Fibroblast of lung (primary cell): ENCODE measurements at regions not wholly inside any gene's neighbourhood (a gene's known extent, or its start where the extent isn't known, plus 50 kb on each side); places are given as distances from the start of the nearest gene placed in this dataset.

Experiments used
- DNase-seq, 2 donors: peaks; one replicate each; pipeline versions ENCODE4 v3.0.0 to v3.0.0-alpha.2; 2010; ENCODE audit warnings: low read depth in 2 of 2
- H2AFZ ChIP-seq: 2 replicates; pipeline ENCODE4 v1.5.1; 2012; ENCODE audit warnings: low read length, control low read depth, inconsistent platforms
- H3K27ac ChIP-seq: 2 replicates; pipeline ENCODE4 v1.5.1; 2011; ENCODE audit warnings: low read length, control low read depth; ENCODE audit not compliant: insufficient read depth
- H3K27me3 ChIP-seq: 2 replicates; pipeline ENCODE4 v1.5.1; 2011; ENCODE audit warnings: mild to moderate bottlenecking, low read length; ENCODE audit not compliant: control insufficient read depth, insufficient read depth
- H3K36me3 ChIP-seq: 2 replicates; pipeline ENCODE4 v1.5.1; 2011; ENCODE audit warnings: low read length; ENCODE audit not compliant: control insufficient read depth, insufficient read depth
- H3K4me1 ChIP-seq: 2 replicates; pipeline ENCODE4 v1.5.1; 2011; ENCODE audit warnings: low read length; ENCODE audit not compliant: control insufficient read depth, insufficient read depth; ENCODE audit errors: extremely low read depth
- H3K4me2 ChIP-seq: 2 replicates; pipeline ENCODE4 v1.5.1; 2011; ENCODE audit warnings: low read length, control low read depth; ENCODE audit not compliant: insufficient read depth; ENCODE audit errors: extremely low read depth
- H3K4me3 ChIP-seq, 4 experiments: fragments of 200-600 bp in 1 of 4; sonication (generic) in 1 of 4; replicated peaks in 1 of 4; 2 replicates each; pipeline ENCODE4 v1.5.1; 2011 to 2016; ENCODE audit warnings: low read length in 4 of 4, low read depth in 3 of 4, mild to moderate bottlenecking in 3 of 4, control low read depth in 2 of 4, inconsistent platforms in 1 of 4, mixed read lengths in 1 of 4; ENCODE audit not compliant: insufficient read depth in 1 of 4; ENCODE audit errors: control extremely low read depth in 1 of 4
- H3K79me2 ChIP-seq: 2 replicates; pipeline ENCODE4 v1.5.1; 2012; ENCODE audit warnings: mild to moderate bottlenecking, low read length, inconsistent platforms; ENCODE audit not compliant: control insufficient read depth, insufficient read depth
- H3K9ac ChIP-seq: 2 replicates; pipeline ENCODE4 v1.5.1; 2011; ENCODE audit warnings: mild to moderate bottlenecking, low read length, control low read depth; ENCODE audit not compliant: insufficient read depth
- H3K9me3 ChIP-seq: 2 replicates; pipeline ENCODE4 v1.5.1; 2012; ENCODE audit warnings: low read depth, low read length; ENCODE audit not compliant: control insufficient read depth, insufficient read depth
- H4K20me1 ChIP-seq: 2 replicates; pipeline ENCODE4 v1.5.1; 2011; ENCODE audit warnings: low read length; ENCODE audit not compliant: control insufficient read depth, insufficient read depth; ENCODE audit errors: extremely low read depth
- EZH2 ChIP-seq: IDR thresholded peaks from 2 replicates; pipeline ENCODE4 v1.5.1; 2012; ENCODE audit warnings: low read length, control low read depth, mild to moderate bottlenecking; ENCODE audit errors: missing control alignments
- TF ChIP-seq, protein P1 (sequence below), 2 donors: IDR thresholded peaks in 1 of 2; conservative IDR thresholded peaks in 1 of 2; 1 replicate in 1 of 2; 2 replicates in 1 of 2; pipeline ENCODE4 v1.5.1; 2011 to 2012; ENCODE audit warnings: low read length in 2 of 2, control low read depth in 1 of 2, inconsistent platforms in 1 of 2, low read depth in 1 of 2, mild to moderate bottlenecking in 1 of 2

DNA sequence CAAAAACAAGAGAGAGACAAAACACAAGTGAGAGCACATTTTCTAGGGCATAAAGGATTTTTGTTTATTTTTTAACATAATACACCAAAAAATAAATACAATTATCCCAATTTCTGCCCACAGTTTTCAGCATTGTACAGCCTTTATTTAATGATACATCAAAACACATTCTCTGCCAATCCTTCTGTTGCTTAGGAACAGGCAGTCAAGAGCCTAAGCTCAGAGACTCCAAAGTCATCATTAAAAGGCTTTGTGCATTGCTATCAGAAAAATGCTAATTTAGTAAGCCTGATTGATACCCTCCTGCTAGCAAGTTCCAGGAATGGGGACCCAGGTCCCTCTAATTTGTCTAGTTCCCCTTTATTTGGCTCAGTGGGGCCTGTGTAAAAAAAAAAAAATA, 536.5 kb downstream of the RPS29 start:
- no peak overlapping the region for H3K4me2 ChIP-seq
- H3K36me3 ChIP-seq = no peaks in the 10 kb centered on the region
- no peaks in the 10 kb centered on the region for H3K79me2 ChIP-seq
- TF ChIP-seq, protein P1, sequence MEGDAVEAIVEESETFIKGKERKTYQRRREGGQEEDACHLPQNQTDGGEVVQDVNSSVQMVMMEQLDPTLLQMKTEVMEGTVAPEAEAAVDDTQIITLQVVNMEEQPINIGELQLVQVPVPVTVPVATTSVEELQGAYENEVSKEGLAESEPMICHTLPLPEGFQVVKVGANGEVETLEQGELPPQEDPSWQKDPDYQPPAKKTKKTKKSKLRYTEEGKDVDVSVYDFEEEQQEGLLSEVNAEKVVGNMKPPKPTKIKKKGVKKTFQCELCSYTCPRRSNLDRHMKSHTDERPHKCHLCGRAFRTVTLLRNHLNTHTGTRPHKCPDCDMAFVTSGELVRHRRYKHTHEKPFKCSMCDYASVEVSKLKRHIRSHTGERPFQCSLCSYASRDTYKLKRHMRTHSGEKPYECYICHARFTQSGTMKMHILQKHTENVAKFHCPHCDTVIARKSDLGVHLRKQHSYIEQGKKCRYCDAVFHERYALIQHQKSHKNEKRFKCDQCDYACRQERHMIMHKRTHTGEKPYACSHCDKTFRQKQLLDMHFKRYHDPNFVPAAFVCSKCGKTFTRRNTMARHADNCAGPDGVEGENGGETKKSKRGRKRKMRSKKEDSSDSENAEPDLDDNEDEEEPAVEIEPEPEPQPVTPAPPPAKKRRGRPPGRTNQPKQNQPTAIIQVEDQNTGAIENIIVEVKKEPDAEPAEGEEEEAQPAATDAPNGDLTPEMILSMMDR (conservative IDR thresholded peaks at IDR 0.05 in 1 of 2, IDR thresholded peaks at IDR 0.05 in 1 of 2; ENCODE audit: low read depth in 1 of 2, low read length in 2 of 2) = no peak
- TF ChIP-seq EZH2 = no peak
- no peak overlapping the region for H3K4me3 ChIP-seq
- H3K9ac ChIP-seq = no peak overlapping the region
- H2AFZ ChIP-seq = no peak overlapping the region
- H3K27ac ChIP-seq = no peak overlapping the region
- no peak for DNase-seq
- H3K27me3 ChIP-seq = no peaks in the 10 kb centered on the region
- no peaks in the 10 kb centered on the region for H4K20me1 ChIP-seq
- H3K9me3 ChIP-seq = no peaks in the 10 kb centered on the region
- no peaks in the 10 kb centered on the region for H3K4me1 ChIP-seq

DNA sequence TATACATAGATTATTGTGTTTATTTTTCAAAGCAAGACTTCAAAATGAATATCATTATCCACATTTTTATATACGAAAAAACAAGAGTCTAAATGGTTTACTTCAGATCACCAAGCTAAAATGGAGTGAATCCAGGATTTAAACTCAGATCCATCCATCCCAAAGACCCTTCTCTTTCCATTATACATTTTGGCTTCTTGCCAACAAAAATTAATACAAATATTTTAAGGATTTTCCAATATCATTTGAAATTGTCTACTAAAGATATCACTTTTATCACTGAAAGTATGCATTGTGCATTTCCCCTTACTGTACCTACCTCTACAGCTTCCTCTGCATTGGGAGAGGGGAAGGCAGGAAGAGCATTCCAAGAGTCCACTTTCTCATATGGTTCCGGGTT, 541.2 kb downstream of the RPS29 start:
- Histone ChIP-seq H3K27me3 (no peaks in the 10 kb centered on the region), H3K36me3 (no peaks in the 10 kb centered on the region), H3K9ac (no peak overlapping the region), H3K4me2 (no peak overlapping the region), H4K20me1 (no peaks in the 10 kb centered on the region), H3K9me3 (no peaks in the 10 kb centered on the region), H2AFZ (no peak overlapping the region), H3K4me3 (no peak overlapping the region), H3K4me1 (no peaks in the 10 kb centered on the region), H3K27ac (no peak overlapping the region), H3K79me2 (no peaks in the 10 kb centered on the region)
- TF ChIP-seq, protein P1 (conservative IDR thresholded peaks at IDR 0.05 in 1 of 2, IDR thresholded peaks at IDR 0.05 in 1 of 2; ENCODE audit: low read depth in 1 of 2, low read length in 2 of 2) = no peak
- no peak for TF ChIP-seq EZH2
- DNase-seq = no peak

DNA sequence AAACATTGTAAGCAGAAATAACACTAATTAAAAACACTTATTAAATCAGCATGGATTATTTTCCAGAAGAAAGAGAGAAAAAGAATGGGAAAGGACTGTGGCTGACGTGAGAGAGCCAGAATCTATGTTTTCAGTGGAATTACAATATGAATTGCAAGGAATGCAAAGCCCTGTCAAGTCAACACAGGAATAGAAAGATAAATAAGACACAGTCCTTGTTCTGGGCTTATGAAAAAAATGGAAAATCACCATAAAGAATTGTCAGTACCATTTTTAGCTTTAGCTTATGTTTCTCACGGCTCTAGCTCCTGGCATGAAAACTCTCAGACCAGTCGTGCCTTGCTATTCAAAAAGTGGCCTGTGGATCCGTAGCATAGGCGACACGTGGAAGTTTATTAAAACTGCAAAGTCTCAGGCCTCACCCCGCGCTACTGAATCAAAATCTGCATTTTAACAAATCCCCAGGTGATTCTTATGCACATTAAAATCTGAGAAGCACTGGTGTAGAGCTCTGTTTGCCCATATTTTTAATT, 549.1 kb downstream of the RPS29 start:
- DNase-seq = no peak
- no peak overlapping the region for H3K9ac ChIP-seq
- H3K36me3 ChIP-seq = no peaks in the 10 kb centered on the region
- TF ChIP-seq, protein P1 (conservative IDR thresholded peaks at IDR 0.05 in 1 of 2, IDR thresholded peaks at IDR 0.05 in 1 of 2; ENCODE audit: low read depth in 1 of 2, low read length in 2 of 2) = no peak
- no peak for TF ChIP-seq EZH2
- H3K27ac ChIP-seq = no peak overlapping the region
- H3K9me3 ChIP-seq = no peaks in the 10 kb centered on the region
- no peak overlapping the region for H3K4me2 ChIP-seq
- no peak overlapping the region for H2AFZ ChIP-seq
- no peaks in the 10 kb centered on the region for H3K4me1 ChIP-seq
- H3K4me3 ChIP-seq = no peak overlapping the region
- no peaks in the 10 kb centered on the region for H3K79me2 ChIP-seq
- no peaks in the 10 kb centered on the region for H4K20me1 ChIP-seq
- no peaks in the 10 kb centered on the region for H3K27me3 ChIP-seq
